ENCODE measurements at regions not wholly inside any gene's neighbourhood (a gene's known extent, or its start where the extent isn't known, plus 50 kb on each side); places are given as distances from the start of the nearest gene placed in this dataset.

DNA sequence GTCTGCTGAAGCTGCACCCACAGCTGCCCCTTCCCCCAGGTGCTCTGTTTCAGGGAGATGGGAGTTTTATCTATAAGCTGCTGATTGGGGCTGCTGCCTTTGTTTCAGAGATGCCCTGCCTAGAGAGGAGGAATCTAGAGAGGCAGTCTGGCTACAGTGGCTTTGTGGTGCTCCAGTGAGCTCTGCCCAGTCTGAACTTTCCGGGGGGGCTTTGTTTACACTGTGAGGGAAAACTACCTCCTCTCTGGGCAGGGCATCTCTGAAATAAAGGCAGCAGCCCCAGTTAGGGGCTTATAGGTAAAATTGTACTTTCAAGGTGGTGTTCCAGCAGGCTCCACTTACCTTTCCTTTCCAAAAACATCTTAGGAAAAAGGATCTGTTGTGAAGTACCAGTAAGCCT, 242.2 kb downstream of the SPRY1 start:
- Histone ChIP-seq H4K20me1 (ENCODE audit: insufficient read depth, low read length) (no peaks in the 10 kb centered on the region), H3K9ac (ENCODE audit: low read length) (no peak overlapping the region), H3F3A (ENCODE audit: insufficient read depth, low read length) (no peaks in the 10 kb centered on the region), H2AFZ (ENCODE audit: low read length) (no peak overlapping the region), H3K4me2 (ENCODE audit: low read depth, low read length) (no peak overlapping the region), H3K79me2 (ENCODE audit: low read length) (no peaks in the 10 kb centered on the region), H3K27ac (ENCODE audit: low read length) (no peak overlapping the region), H3K27me3 (replicated peaks; ENCODE audit: insufficient read depth, low read length) (no peaks in the 10 kb centered on the region), H3K9me3 (replicated peaks; ENCODE audit: insufficient read depth, low read length) (no peaks in the 10 kb centered on the region), H3K4me1 (ENCODE audit: low read length) (no peaks in the 10 kb centered on the region), H3K9me2 (replicated peaks; ENCODE audit: insufficient read depth, low read length) (no peaks in the 10 kb centered on the region), H3K4me3 (ENCODE audit: low read length) (no peak overlapping the region), H3K36me3 (replicated peaks; ENCODE audit: insufficient read depth, low read length) (no peaks in the 10 kb centered on the region)
- DNase-seq, result no peak
- no peak for TF ChIP-seq EZH2 (optimal IDR thresholded peaks at IDR 0.05; ENCODE audit: low read depth, low read length)
- no peak for TF ChIP-seq EZH2phosphoT487 (IDR thresholded peaks at IDR 0.05; ENCODE audit: low read length)
- TF ChIP-seq, protein P1, sequence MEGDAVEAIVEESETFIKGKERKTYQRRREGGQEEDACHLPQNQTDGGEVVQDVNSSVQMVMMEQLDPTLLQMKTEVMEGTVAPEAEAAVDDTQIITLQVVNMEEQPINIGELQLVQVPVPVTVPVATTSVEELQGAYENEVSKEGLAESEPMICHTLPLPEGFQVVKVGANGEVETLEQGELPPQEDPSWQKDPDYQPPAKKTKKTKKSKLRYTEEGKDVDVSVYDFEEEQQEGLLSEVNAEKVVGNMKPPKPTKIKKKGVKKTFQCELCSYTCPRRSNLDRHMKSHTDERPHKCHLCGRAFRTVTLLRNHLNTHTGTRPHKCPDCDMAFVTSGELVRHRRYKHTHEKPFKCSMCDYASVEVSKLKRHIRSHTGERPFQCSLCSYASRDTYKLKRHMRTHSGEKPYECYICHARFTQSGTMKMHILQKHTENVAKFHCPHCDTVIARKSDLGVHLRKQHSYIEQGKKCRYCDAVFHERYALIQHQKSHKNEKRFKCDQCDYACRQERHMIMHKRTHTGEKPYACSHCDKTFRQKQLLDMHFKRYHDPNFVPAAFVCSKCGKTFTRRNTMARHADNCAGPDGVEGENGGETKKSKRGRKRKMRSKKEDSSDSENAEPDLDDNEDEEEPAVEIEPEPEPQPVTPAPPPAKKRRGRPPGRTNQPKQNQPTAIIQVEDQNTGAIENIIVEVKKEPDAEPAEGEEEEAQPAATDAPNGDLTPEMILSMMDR (IDR thresholded peaks at IDR 0.05; ENCODE audit: low read length), result no peak

DNA sequence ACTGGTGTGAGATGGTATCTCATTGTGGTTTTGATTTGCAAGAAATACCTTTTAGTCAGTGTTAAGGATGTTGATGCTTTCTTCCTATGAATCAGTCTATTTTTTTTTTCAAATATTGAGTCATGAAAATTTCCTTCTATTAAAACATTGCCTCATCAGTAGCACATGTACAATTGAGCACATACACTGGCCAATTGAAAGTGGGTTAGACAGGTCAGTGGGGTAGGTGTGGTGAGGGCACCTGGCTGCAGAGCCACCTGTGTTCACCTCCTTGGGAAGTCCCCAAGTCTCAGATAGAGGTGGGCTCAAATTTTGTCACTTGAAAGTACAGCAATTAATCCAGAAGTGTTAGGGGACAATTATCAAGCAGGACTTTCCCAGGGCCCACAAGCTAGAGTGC, 243.7 kb downstream of the SPRY1 start:
- Histone ChIP-seq H3F3A (ENCODE audit: insufficient read depth, low read length) (no peaks in the 10 kb centered on the region), H3K27me3 (replicated peaks; ENCODE audit: insufficient read depth, low read length) (no peaks in the 10 kb centered on the region), H3K9me3 (replicated peaks; ENCODE audit: insufficient read depth, low read length) (no peaks in the 10 kb centered on the region), H3K4me2 (ENCODE audit: low read depth, low read length) (no peak overlapping the region), H3K36me3 (replicated peaks; ENCODE audit: insufficient read depth, low read length) (no peaks in the 10 kb centered on the region), H3K9me2 (replicated peaks; ENCODE audit: insufficient read depth, low read length) (no peaks in the 10 kb centered on the region), H3K27ac (ENCODE audit: low read length) (no peak overlapping the region), H2AFZ (ENCODE audit: low read length) (no peak overlapping the region), H3K9ac (ENCODE audit: low read length) (no peak overlapping the region), H4K20me1 (ENCODE audit: insufficient read depth, low read length) (no peaks in the 10 kb centered on the region), H3K4me3 (ENCODE audit: low read length) (no peak overlapping the region), H3K4me1 (ENCODE audit: low read length) (no peaks in the 10 kb centered on the region), H3K79me2 (ENCODE audit: low read length) (no peaks in the 10 kb centered on the region)
- TF ChIP-seq, protein P1 (IDR thresholded peaks at IDR 0.05; ENCODE audit: low read length), result no peak
- no peak for TF ChIP-seq EZH2 (optimal IDR thresholded peaks at IDR 0.05; ENCODE audit: low read depth, low read length)
- TF ChIP-seq EZH2phosphoT487 (IDR thresholded peaks at IDR 0.05; ENCODE audit: low read length), result no peak
- DNase-seq, result peak; percentile 20

DNA sequence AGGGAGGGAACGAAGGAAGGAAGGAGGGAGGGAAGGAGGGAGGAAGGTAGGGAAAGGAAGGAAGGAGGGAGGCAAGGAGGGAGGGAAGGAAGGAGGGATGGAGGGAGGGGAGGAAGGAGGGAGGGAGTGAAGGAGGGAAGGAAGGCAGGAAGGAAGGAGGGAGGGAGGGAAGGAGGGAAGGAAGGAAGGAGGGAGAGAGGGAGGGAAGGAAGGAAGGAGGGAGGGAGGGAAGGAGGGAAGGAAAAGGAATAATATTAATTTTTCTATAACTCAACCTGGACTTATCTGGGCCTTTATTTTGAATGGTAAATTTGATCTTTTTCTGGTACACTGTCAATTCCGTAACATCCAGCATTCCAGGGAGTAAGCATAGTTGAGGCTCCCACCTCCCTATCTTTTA, 244.2 kb downstream of the SPRY1 start:
- H4K20me1 ChIP-seq (ENCODE audit: insufficient read depth, low read length), result no peaks in the 10 kb centered on the region
- DNase-seq, result no peak
- no peaks in the 10 kb centered on the region for H3F3A ChIP-seq (ENCODE audit: insufficient read depth, low read length)
- H3K4me2 ChIP-seq (ENCODE audit: low read depth, low read length), result no peak overlapping the region
- H3K27ac ChIP-seq (ENCODE audit: low read length), result no peak overlapping the region
- no peaks in the 10 kb centered on the region for H3K27me3 ChIP-seq (replicated peaks; ENCODE audit: insufficient read depth, low read length)
- H3K36me3 ChIP-seq (replicated peaks; ENCODE audit: insufficient read depth, low read length), result no peaks in the 10 kb centered on the region
- H3K79me2 ChIP-seq (ENCODE audit: low read length), result no peaks in the 10 kb centered on the region
- no peaks in the 10 kb centered on the region for H3K9me2 ChIP-seq (replicated peaks; ENCODE audit: insufficient read depth, low read length)
- H3K4me1 ChIP-seq (ENCODE audit: low read length), result no peaks in the 10 kb centered on the region
- TF ChIP-seq, protein P1 (IDR thresholded peaks at IDR 0.05; ENCODE audit: low read length), result no peak
- TF ChIP-seq EZH2 (optimal IDR thresholded peaks at IDR 0.05; ENCODE audit: low read depth, low read length) (no peak), EZH2phosphoT487 (IDR thresholded peaks at IDR 0.05; ENCODE audit: low read length) (no peak)
- no peaks in the 10 kb centered on the region for H3K9me3 ChIP-seq (replicated peaks; ENCODE audit: insufficient read depth, low read length)
- H3K4me3 ChIP-seq (ENCODE audit: low read length), result no peak overlapping the region
- no peak overlapping the region for H2AFZ ChIP-seq (ENCODE audit: low read length)
- no peak overlapping the region for H3K9ac ChIP-seq (ENCODE audit: low read length)

All from MM.1S (cell line).